ENCODE measurements at regions not wholly inside any gene's neighbourhood (a gene's known extent, or its start where the extent isn't known, plus 50 kb on each side); places are given as distances from the start of the nearest gene placed in this dataset.

DNA sequence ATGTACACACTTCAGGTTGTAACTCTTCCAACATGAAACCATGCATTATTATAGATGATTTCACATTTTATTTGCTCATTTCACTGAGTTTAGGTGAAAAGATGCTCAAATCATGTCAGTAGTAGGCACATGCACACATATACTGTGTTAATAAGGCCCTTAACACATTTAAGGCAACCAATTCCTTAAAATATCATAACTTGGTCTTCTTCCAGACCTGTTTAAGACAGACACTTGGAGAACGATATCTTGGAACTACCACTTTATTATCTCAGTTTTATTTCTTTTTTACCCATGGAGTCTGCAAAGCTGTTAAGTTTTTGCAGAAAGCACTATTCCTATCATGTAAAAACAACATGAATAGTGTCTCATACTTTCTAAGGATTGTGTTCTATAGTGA lies 395.2 kb upstream of the MIR17HG start:
- DNase-seq (ENCODE audit: low read depth in 4 of 4, low spot score in 2 of 4) = no peak

DNA sequence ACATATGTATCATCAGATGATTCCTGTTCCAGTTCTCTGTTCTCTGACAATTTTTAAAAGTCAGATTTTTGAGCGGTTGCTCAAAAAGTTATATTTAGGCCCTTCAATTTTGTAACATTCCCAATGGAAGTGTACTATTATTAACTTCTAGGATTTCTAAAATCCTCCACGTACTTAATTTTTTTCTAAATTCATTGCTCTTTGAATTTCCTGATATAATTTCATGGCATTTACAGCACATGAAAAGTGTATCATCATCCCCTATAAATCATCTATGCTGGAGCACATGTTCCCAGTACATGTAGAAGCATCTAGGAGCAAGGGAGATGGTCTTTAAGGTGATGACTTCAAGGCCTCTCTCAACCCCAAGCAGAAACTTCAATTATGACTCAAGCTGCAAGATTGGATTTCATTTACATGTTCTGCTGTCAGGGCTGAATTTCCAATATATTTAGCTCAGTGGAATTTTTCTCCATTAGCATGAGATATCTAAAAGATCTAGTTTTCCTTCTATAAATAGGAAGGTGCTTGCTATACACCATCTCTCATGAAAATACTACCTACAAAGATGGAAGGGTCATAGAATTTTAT lies 392.8 kb upstream of the MIR17HG start:
- DNase-seq (ENCODE audit: low read depth in 4 of 4, low spot score in 2 of 4) = no peak

DNA sequence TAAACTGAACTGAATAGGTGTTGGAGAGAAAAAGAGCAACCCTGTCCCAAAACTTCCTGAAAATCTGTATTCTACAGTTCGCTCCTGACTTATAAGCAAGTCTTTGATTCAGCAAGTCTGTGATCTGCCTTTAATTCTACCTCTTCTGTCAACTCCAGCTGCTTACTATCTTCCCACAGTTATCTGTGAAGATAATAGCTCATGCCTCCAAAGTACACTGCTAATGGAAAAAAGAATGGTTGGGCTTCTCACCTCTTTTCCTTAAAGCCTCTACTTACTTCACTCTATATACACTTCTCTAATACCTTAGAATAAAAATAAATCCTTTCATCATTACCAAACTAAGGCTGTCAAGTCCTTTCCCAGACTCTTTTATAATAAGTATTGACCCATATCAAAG lies 391.5 kb upstream of the MIR17HG start:
- no peak for DNase-seq (ENCODE audit: low read depth in 4 of 4, low spot score in 2 of 4)

DNA sequence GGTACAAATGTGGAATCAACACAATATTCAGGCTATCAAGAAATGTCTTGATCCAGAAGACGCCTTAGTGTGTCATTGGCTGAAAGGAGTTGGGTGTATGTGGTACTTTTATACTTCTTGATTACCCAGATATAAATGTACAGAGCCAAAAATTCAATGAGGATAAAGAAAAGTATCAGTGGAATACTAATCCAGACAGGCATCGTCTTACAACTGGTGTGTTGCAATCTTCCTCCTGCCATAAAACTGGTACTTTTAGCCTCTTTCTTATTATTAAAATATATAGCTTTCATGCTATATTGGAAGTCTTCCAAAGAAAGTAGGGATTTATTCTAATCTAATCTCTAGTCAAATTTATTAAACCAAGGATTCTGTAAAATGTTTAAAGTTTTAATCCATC lies 388.6 kb upstream of the MIR17HG start:
- DNase-seq (ENCODE audit: low read depth in 4 of 4, low spot score in 2 of 4) = no peak

DNA sequence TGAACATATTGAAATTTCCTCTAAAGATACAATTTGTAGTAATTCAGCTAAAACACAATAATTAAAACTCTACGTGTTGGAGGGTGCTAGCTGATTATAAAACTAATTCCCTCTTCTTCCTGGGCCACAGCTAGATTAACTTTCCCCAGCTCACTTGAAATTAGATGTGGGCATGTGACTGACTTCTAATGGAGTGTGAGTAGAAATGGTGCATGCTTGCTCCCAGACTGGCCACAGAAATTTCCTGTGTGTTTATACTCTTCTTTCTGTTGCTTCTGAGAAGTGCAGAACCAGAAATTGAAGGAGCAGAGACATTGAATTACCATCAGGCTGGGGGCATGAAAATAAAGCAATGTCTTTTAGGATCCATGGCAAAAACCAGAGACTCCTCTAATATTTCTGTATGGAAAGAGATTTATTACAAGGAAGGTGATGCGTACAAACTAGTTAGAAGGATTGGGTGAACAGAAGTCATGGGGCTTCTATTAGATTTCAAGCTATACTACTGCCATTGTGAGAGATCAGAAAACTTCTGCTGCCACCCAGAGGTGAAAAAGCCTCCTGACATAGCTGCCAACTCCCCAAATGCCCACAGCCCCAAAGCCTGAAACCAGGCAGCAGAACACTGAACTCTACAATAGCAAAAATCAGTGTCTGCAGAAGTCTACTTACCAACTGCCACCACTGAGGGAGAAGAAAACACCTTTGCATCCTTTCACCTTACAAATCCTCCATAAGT lies 379.2 kb upstream of the MIR17HG start:
- DNase-seq (ENCODE audit: low read depth in 4 of 4, low spot score in 2 of 4) = peak in 3 of 4 donors; percentile 1 to 23 (median 8)

DNA sequence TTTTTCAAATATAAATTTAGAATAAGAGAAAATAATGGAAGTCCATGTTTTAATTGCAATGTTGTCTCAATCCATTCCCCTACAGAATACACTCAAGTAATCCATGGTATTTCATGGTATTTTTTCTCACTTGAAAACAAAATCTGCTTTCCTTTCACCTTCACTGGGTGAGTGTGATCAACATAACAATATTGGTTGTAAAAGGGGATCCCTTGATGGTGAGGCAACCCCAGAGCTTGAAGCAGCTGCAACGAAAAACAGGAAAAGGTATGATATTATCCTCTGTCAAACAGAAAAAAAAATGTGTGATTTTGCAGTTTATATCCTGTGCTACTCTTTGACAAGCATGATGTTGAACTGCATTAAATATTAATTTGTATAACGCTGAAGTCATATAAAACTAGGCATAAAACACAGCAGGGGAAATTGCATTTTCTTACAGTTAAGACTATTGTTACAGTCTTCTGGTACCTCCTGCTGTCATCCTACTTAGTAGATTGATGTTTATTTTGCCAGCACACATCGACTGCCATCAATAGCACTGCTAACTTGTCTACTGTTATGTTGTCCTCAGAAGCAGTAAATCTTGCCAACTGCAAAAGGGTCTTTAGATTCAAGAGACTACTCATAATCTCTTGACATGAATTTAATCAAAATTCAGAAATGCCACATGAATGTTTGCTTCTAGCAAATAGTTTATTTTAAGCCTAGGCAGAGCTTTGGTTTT lies 373.1 kb upstream of the MIR17HG start:
- DNase-seq (ENCODE audit: low read depth in 4 of 4, low spot score in 2 of 4) = no peak

DNA sequence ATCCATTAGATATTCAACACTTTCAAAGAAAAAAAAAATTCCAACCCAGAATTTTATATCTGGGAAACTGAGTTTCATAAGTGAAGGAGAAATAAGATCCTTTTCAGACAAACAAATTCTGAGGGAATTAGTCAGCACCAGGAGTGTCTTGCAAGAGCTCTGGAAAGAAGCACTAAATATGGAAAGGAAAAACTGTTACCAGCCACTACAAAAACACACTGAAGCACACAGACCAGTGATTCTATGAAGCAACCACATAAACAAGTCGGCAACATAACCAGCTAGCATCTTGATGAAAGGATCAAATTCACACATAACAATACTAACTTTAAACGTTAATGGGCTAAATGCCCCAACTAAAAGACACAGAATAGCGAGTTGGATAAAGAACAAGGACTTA lies 368.4 kb upstream of the MIR17HG start:
- DNase-seq (ENCODE audit: low read depth in 4 of 4, low spot score in 2 of 4) = no peak

DNA sequence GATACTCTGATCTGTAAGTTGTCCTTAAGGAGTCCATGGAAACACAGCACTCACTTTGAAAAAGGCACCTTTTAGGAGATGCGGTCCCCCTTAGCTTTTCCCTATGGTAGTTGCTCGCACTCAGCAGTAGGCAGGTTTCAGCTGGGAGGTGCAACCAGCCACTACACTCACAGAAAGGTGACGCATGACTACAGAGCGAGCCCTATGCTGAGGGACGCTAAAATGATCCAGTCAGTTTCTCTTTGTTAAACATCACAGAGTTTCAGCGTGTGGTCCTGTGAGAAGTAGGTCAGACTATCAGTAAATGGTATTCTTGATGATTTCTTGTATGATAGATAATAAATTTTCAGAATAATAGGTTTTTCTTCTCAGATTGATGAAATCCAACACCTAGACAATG lies 362.7 kb upstream of the MIR17HG start:
- no peak for DNase-seq (ENCODE audit: low read depth in 4 of 4, low spot score in 2 of 4)

DNA sequence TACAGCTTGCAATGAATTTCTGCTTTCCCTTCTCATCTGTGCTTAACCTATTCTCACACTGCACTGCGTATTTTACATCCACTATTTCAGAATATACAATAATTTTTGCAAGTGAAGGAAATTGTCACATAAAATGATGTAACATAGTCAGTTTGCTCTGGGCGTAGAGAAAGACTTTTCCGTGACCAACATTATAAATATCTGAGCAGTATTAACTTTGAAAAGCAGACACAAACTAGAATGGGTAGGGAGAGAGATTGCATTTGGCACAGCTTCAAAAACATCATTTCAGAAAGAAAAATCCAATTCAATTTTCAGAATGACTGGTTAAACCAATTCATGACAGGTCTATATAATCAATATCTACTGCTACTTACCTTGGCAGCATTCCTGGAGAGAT lies 352.5 kb upstream of the MIR17HG start:
- DNase-seq (ENCODE audit: low read depth in 4 of 4, low spot score in 2 of 4) = no peak

DNA sequence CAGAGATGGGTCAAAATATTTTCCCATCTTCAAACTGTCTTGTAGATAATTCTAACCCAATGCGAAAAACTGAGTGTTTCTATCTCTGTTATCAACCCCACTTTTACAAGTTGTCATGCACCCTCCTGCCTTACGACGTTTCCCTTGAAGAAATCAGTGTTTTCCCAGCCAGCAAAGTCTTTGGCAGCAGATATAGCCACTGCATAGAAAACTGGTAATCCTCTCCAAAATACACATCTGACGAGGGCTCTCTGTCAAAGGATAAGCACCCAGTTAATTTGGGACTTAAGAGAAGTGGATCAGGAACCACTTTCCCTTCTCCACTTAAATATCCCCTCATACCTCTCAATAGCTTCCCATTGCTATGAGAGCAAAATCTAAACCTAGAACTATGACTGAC lies 351.9 kb upstream of the MIR17HG start:
- DNase-seq (ENCODE audit: low read depth in 4 of 4, low spot score in 2 of 4) = no peak

DNA sequence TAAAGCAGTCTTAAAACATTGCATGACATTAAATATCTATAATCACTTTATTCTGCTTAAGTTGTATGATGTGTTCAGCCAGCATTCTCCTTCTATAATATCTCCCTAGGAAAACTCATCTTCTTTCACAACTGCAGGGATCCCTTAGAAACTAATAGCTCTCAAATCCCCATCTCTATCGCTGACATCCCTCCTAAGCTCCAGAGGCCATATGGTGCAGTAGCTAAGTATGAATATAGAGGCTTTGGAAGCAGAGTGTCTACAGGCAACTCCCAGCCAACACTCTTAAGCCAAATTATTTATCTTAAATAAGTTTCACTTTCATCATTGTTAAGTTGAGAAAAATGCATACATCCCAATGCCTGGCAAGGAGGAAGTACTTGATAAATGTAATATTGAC lies 349.5 kb upstream of the MIR17HG start:
- no peak for DNase-seq (ENCODE audit: low read depth in 4 of 4, low spot score in 2 of 4)

DNA sequence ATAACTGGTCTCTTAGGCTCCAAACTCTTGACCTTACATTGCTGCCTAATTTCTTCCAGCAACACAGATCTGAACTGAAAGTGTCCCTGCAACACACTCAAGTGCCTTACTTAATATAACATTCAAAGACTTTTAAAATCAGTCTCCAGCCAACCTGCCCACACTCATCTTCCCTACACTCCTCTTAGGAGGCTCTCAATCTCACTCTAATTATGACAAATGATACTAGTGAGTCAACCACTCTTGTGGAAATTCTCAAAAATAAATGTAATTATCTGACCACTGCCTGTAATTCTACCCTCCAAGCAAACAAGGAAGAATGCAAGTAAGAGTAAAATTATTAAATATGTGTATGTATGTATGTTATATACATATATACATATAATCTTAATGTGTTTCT lies 348.1 kb upstream of the MIR17HG start:
- no peak for DNase-seq (ENCODE audit: low read depth in 4 of 4, low spot score in 2 of 4)

DNA sequence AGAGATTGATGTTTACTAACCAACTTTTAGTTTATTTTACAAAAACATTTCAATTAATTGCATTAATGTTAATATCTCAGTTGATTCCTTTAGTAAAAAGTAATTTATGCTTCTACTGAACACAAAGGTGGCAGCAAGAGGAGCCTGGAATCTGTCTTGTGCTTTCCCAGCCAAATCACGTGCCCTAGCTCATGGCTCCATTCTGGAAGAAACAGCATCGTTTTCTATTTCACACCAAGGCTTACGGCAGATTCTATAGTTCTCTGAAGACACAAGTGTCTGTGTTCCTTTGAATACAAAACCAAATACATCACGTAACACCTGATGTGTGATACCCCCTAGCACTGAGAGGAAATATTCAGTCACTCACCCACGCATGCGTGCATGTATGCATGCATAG lies 346.1 kb upstream of the MIR17HG start:
- DNase-seq (ENCODE audit: low read depth in 4 of 4, low spot score in 2 of 4) = no peak

DNA sequence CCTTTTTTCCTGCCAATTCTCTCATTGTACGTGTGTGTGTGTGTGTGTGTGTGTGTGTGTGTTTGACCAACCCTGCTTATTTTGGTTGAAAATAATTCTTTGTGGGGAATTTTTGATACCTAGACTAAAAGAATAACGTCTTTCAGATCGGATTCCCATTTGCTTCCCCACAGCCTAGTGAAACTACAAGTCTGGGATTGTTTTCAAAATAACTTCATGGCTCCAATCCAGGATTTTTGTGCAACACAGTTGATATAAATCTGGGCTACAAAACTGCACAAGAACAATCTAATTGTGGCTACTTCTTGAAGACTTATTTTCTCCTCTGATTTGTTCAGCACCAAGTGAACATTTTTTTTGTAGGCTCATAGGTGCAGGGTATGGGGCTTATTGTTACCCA lies 332.8 kb upstream of the MIR17HG start:
- no peak for DNase-seq (ENCODE audit: low read depth in 4 of 4, low spot score in 2 of 4)

DNA sequence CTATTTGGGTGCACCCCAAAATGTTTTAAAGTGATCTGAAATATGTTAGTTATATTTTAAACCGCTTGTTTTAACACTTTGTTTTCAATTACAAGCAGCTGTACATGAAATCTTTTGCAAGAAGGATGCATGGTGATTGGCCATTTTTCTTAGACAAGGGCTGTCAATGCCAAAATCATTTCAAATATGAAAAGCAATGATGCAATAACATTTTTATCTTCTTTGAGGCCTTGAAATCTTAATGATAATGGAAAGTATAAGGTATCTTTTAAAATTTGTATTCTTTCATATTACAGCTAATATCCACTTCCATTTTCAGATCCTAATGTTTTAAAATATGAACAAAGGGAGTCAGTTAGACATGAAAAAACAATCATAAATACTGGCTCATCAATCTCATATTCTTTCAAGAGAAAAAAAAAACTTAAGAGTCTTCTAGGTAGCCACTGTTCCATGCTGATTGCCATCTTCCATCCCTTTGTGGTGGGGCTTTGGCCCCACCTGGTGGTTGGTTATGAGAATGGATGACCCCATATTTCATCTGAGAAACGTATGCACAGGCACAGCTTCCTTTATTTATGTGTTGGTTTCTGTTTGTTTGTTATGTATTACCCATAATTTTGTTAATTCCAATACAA lies 330.3 kb upstream of the MIR17HG start:
- peak in 1 of 4 donors; percentile 16 for DNase-seq (ENCODE audit: low read depth in 4 of 4, low spot score in 2 of 4)

DNA sequence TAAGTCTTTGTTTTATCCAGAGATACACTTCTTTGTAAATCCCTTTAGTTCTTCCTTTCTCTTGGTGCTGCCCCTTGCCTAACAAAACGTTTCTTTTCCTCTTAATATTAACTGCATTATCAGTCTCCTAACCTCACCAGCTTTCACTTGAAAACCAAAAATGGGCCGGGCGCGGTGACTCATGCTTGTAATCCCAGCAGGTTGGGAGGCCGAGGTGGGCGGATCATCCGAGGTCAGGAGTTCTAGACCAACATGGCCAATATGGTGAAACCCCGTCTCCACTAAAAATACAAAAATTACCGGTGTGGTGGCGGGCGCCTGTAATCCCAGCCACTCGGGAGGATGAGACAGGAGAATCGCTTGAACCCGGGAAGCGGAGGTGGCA lies 329.8 kb upstream of the MIR17HG start:
- DNase-seq (ENCODE audit: low read depth in 4 of 4, low spot score in 2 of 4) = no peak

DNA sequence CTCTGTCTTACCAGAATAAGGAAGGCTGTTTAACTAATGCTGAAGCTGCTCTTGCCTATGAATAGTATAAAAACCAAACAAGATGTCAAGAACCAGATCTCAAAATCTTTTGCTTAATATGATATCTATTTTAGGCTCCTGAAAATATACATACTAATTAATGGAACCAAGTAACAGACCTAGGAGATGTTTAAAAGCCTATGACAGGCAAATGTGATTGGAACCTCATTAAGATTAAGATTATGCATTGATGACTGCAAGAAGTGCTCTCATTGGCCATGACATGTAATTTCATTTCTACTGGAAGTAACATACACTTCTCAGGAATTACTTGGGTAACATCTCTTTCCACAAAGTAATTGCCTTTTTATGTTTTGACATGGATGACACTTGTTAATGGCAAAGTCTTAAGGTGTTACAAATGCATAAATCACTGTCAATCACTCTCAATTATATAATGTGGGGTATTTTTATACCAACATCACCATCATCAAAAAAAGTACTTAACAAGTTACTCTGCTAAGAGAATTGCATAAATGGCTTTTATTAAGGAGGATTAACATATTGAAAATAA lies 326.9 kb upstream of the MIR17HG start:
- DNase-seq (ENCODE audit: low read depth in 4 of 4, low spot score in 2 of 4) = no peak

DNA sequence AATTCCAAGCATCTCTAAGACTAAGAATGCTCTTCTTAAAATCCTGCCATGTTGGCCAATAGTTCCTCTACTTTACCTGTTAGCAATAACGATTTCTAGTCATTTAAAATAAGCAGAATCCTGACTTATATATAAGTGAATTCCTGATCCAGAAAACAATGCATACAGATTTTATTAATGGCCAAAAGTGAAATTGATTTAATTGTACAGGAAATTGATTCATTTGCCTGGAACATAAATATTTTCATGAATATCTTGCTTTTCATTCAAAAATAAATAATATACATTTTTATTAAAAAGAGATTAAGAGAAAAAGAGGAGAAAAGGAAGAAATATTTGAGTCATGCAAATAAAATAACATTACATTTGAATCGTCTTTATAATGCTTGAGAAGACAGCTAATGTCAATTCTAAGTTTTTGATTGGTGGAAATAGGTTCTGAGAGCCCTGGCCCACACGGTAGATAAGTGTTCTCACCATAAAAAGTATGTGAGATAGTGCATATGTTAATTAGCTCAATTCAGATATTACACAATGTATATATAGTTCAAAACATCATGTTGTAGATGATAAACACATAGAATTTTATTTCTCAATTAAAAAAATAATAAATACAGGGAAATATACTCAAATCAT lies 323.2 kb upstream of the MIR17HG start:
- no peak for DNase-seq (ENCODE audit: low read depth in 4 of 4, low spot score in 2 of 4)

DNA sequence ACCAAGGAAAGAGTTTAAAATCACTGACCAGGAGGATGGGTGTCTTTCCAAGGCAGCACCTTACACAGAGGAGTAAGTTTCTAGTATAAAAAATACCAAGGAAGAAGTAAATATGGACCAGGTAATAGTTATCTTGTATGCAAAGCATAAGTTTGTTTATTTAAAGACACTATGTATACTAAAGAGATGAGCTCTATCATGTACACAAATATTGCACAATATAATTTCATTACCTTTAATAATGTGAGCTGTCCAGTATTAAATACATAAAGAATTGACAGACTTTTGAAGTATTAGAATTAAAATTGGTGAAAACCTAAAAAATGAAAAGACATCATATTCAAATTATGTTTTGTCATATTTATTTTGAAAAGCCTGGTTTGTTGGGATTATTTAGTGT lies 322.0 kb upstream of the MIR17HG start:
- DNase-seq (ENCODE audit: low read depth in 4 of 4, low spot score in 2 of 4) = no peak

DNA sequence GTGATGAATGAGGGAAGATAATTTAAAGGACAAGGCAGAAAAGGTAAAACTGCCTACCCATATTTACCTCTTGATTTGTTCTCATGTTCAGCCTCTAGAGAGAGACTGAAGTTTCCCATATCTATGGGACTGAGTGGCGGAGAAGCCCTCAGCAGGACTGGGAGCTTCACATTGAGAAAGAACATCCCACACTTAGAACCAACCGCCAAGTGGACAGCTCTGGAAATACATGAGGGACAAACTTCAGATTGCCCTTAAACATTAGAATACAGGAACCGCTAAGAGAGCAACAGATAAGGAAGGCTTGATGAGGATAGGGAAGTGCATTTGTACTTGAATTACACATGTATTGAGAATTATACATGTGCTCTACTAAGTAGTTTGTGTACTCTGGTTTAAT lies 316.0 kb upstream of the MIR17HG start:
- no peak for DNase-seq (ENCODE audit: low read depth in 4 of 4, low spot score in 2 of 4)

DNA sequence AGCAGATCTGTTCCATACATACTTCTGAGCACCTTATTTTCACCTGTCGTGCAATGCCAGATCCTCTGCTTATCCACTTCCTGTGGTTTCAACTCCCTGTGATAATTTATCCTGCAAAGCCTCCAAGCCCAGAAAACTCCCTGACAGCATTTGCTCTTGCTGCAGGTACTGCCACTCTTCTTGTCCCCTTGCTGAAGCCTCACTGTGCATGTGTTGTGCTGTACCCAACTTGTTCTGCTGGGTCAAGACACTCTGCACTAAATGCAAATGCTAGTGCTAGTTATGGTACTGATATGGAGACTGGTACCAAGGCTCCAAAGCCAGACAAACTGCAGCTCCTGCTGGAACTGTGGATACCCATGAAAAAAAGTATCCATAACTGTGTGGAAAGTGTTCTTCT lies 315.4 kb upstream of the MIR17HG start:
- no peak for DNase-seq (ENCODE audit: low read depth in 4 of 4, low spot score in 2 of 4)

Data from left renal cortex interstitium (tissue), 4 donors.